Mesenchymal stem cell (in vitro differentiated cells and primary cell): ENCODE measurements at regions not wholly inside any gene's neighbourhood (a gene's known extent, or its start where the extent isn't known, plus 50 kb on each side); places are given as distances from the start of the nearest gene placed in this dataset.

Experiments used
- DNase-seq: peaks from one replicate; pipeline ENCODE4 v3.0.0-alpha.2; 2013
- H2AFZ ChIP-seq: one replicate; pipeline ENCODE4 v1.6.1; 2013; ENCODE audit warnings: low read depth, mild to moderate bottlenecking, control low read depth, inconsistent platforms, low read length, moderate library complexity
- H2AK5ac ChIP-seq: 2 replicates; pipeline ENCODE4 v1.6.1; 2013; ENCODE audit warnings: low read length, moderate library complexity, mild to moderate bottlenecking, inconsistent platforms; ENCODE audit not compliant: severe bottlenecking
- H2BK120ac ChIP-seq: one replicate; pipeline ENCODE4 v1.6.1; 2013; ENCODE audit warnings: low read depth, mild to moderate bottlenecking, inconsistent platforms, low read length, moderate library complexity
- H2BK12ac ChIP-seq, 2 experiments: one replicate each; pipeline ENCODE4 v1.6.1; 2013; ENCODE audit warnings: inconsistent platforms in 2 of 2, low read length in 2 of 2, mild to moderate bottlenecking in 2 of 2, moderate library complexity in 2 of 2, control low read depth in 1 of 2
- H2BK15ac ChIP-seq: one replicate; pipeline ENCODE4 v1.6.1; 2013; ENCODE audit warnings: mild to moderate bottlenecking, low read depth, inconsistent platforms; ENCODE audit not compliant: poor library complexity, severe bottlenecking
- H2BK5ac ChIP-seq: 2 replicates; pipeline ENCODE4 v1.6.1; 2013; ENCODE audit warnings: low read depth, mild to moderate bottlenecking, low read length, control low read depth, inconsistent platforms; ENCODE audit not compliant: poor library complexity, severe bottlenecking
- H3K14ac ChIP-seq, 2 experiments: one replicate each; pipeline ENCODE4 v1.6.1; 2013; ENCODE audit warnings: inconsistent platforms in 2 of 2, low read length in 2 of 2, control low read depth in 1 of 2, mild to moderate bottlenecking in 1 of 2, moderate library complexity in 1 of 2
- H3K18ac ChIP-seq, 2 experiments: one replicate each; pipeline ENCODE4 v1.6.1; 2013; ENCODE audit warnings: inconsistent platforms in 2 of 2, low read length in 2 of 2, control low read depth in 1 of 2, low read depth in 1 of 2, mild to moderate bottlenecking in 1 of 2
- H3K23ac ChIP-seq, 2 experiments: one replicate each; pipeline ENCODE4 v1.6.1; 2013; ENCODE audit warnings: inconsistent platforms in 2 of 2, low read length in 2 of 2, mild to moderate bottlenecking in 2 of 2, moderate library complexity in 2 of 2, control low read depth in 1 of 2
- H3K27ac ChIP-seq: 2 replicates; pipeline ENCODE4 v1.5.1; 2013; ENCODE audit warnings: mild to moderate bottlenecking, moderate library complexity, low read length, control low read depth, inconsistent platforms; ENCODE audit not compliant: poor library complexity, severe bottlenecking
- H3K27me3 ChIP-seq, 2 experiments: 2 replicates each; pipeline versions ENCODE4 v1.6.1 to v1.7.0; 2013; ENCODE audit warnings: low read length in 2 of 2, mild to moderate bottlenecking in 2 of 2, moderate library complexity in 2 of 2, control low read depth in 1 of 2, inconsistent platforms in 1 of 2; ENCODE audit not compliant: control insufficient read depth in 1 of 2, insufficient read depth in 1 of 2
- H3K36me3 ChIP-seq, 2 experiments: 2 replicates each; pipeline versions ENCODE4 v1.6.1 to v1.7.0; 2013; ENCODE audit warnings: low read length in 2 of 2, control low read depth in 1 of 2, inconsistent platforms in 1 of 2, low read depth in 1 of 2, mild to moderate bottlenecking in 1 of 2; ENCODE audit not compliant: insufficient read depth in 2 of 2, control insufficient read depth in 1 of 2
- H3K4ac ChIP-seq, 2 experiments: one replicate each; pipeline ENCODE4 v1.6.1; 2013; ENCODE audit warnings: inconsistent platforms in 2 of 2, low read length in 2 of 2, mild to moderate bottlenecking in 2 of 2, moderate library complexity in 2 of 2, control low read depth in 1 of 2, low read depth in 1 of 2
- H3K4me1 ChIP-seq: 2 replicates; pipeline ENCODE4 v1.6.1; 2013; ENCODE audit warnings: low read depth, low read length, control low read depth; ENCODE audit not compliant: control insufficient read depth, insufficient read depth
- H3K4me2 ChIP-seq: 2 replicates; pipeline ENCODE4 v1.6.1; 2013; ENCODE audit warnings: low read length, mild to moderate bottlenecking, inconsistent platforms; ENCODE audit not compliant: poor library complexity, severe bottlenecking
- H3K4me3 ChIP-seq, 2 experiments: 2 replicates each; pipeline versions ENCODE4 v1.5.1 to v1.7.0; 2013; ENCODE audit warnings: low read length in 2 of 2, mild to moderate bottlenecking in 2 of 2, control low read depth in 1 of 2, low read depth in 1 of 2; ENCODE audit not compliant: insufficient read depth in 1 of 2
- H3K79me1 ChIP-seq: replicated peaks from 2 replicates; pipeline ENCODE4 v1.6.1; 2013; ENCODE audit warnings: mild to moderate bottlenecking, control low read depth, low read length, inconsistent platforms; ENCODE audit not compliant: poor library complexity, severe bottlenecking
- H3K9ac ChIP-seq: 2 replicates; pipeline ENCODE4 v1.7.0; 2013; ENCODE audit warnings: mild to moderate bottlenecking, low read length, moderate library complexity
- H3K9me3 ChIP-seq: 2 replicates; pipeline ENCODE4 v1.7.0; 2013; ENCODE audit warnings: mild to moderate bottlenecking, low read length; ENCODE audit not compliant: control insufficient read depth
- H4K8ac ChIP-seq: one replicate; pipeline ENCODE4 v1.6.1; 2013; ENCODE audit warnings: inconsistent platforms, mild to moderate bottlenecking, low read length, moderate library complexity
- H4K91ac ChIP-seq: one replicate; pipeline ENCODE4 v1.6.1; 2013; ENCODE audit warnings: mild to moderate bottlenecking, low read length, inconsistent platforms
- WGBS: methylation state at CpG from one replicate; pipeline ENCODE4 v1.1.7; 2013; ENCODE audit warnings: mixed read lengths; 5-methylcytosine and 5-hydroxymethylcytosine counted together

- H2AFZ ChIP-seq = no peak overlapping the region
- no peaks in the 10 kb centered on the region for H3K4me1 ChIP-seq
- H3K18ac ChIP-seq = no peak overlapping the region
- H3K9ac ChIP-seq = no peak overlapping the region
- H2BK120ac ChIP-seq = no peak overlapping the region
- no peaks in the 10 kb centered on the region for H3K27me3 ChIP-seq
- H3K23ac ChIP-seq = no peak overlapping the region
- no peak overlapping the region for H2BK15ac ChIP-seq
- H3K27ac ChIP-seq = no peak overlapping the region
- H4K8ac ChIP-seq = no peak overlapping the region
- H3K9me3 ChIP-seq = no peaks in the 10 kb centered on the region
- no peak overlapping the region for H2AK5ac ChIP-seq
- no peak overlapping the region for H3K4ac ChIP-seq
- no peaks in the 10 kb centered on the region for H3K36me3 ChIP-seq
- no peak overlapping the region for H4K91ac ChIP-seq
- H2BK5ac ChIP-seq = no peak overlapping the region
- no peak overlapping the region for H3K14ac ChIP-seq
- H3K4me2 ChIP-seq = no peak overlapping the region
- DNase-seq = no peak
- no peak overlapping the region for H3K4me3 ChIP-seq
- no peak overlapping the region for H2BK12ac ChIP-seq
- no peaks in the 10 kb centered on the region for H3K79me1 ChIP-seq
Observed at GRCh38 chr3:67200618-67201017, 202.5 kb downstream of the KBTBD8 start.

GRCh38 chr3:67201026-67201425 is 202.9 kb downstream of the KBTBD8 start:
- no peaks in the 10 kb centered on the region for H3K79me1 ChIP-seq
- 86% methylated on average over 1 of the region's 2 CpGs for WGBS
- no peak overlapping the region for H2AK5ac ChIP-seq
- no peak overlapping the region for H3K4me2 ChIP-seq
- no peak for DNase-seq
- H3K4me3 ChIP-seq = no peak overlapping the region
- no peak overlapping the region for H3K14ac ChIP-seq
- no peak overlapping the region for H3K18ac ChIP-seq
- H2BK5ac ChIP-seq = no peak overlapping the region
- H3K9me3 ChIP-seq = no peaks in the 10 kb centered on the region
- no peak overlapping the region for H2BK15ac ChIP-seq
- H2BK120ac ChIP-seq = no peak overlapping the region
- H2BK12ac ChIP-seq = no peak overlapping the region
- no peak overlapping the region for H3K23ac ChIP-seq
- H3K27me3 ChIP-seq = no peaks in the 10 kb centered on the region
- no peak overlapping the region for H3K4ac ChIP-seq
- H2AFZ ChIP-seq = no peak overlapping the region
- H4K8ac ChIP-seq = no peak overlapping the region
- H3K9ac ChIP-seq = no peak overlapping the region
- H3K27ac ChIP-seq = no peak overlapping the region
- no peak overlapping the region for H4K91ac ChIP-seq
- no peaks in the 10 kb centered on the region for H3K4me1 ChIP-seq
- H3K36me3 ChIP-seq = no peaks in the 10 kb centered on the region

- Histone ChIP-seq H3K14ac (no peak overlapping the region), H3K4me3 (no peak overlapping the region), H3K9ac (no peak overlapping the region), H3K4ac (no peak overlapping the region), H3K27me3 (no peaks in the 10 kb centered on the region), H2BK15ac (no peak overlapping the region), H3K23ac (no peak overlapping the region), H3K4me2 (no peak overlapping the region), H3K36me3 (no peaks in the 10 kb centered on the region), H3K4me1 (no peaks in the 10 kb centered on the region), H3K18ac (no peak overlapping the region), H2BK5ac (no peak overlapping the region), H2BK12ac (no peak overlapping the region), H2AK5ac (no peak overlapping the region), H3K27ac (no peak overlapping the region), H2AFZ (no peak overlapping the region), H3K79me1 (no peaks in the 10 kb centered on the region), H2BK120ac (no peak overlapping the region), H3K9me3 (no peaks in the 10 kb centered on the region), H4K8ac (no peak overlapping the region), H4K91ac (no peak overlapping the region)
- no peak for DNase-seq
- WGBS = 92% methylated on average over 2 of the region's 3 CpGs
Observed at GRCh38 chr3:67202053-67202452, 203.9 kb downstream of the KBTBD8 start.

GRCh38 chr3:67204951-67205350 is 206.8 kb downstream of the KBTBD8 start:
- Histone ChIP-seq H4K91ac (no peak overlapping the region), H3K27me3 (no peaks in the 10 kb centered on the region), H3K18ac (no peak overlapping the region), H3K4me2 (no peak overlapping the region), H2BK12ac (no peak overlapping the region), H3K4me3 (no peak overlapping the region), H3K14ac (no peak overlapping the region), H2AK5ac (no peak overlapping the region), H3K27ac (no peak overlapping the region), H3K79me1 (no peaks in the 10 kb centered on the region), H4K8ac (no peak overlapping the region), H2BK15ac (no peak overlapping the region), H2BK120ac (no peak overlapping the region), H3K23ac (no peak overlapping the region), H2BK5ac (no peak overlapping the region), H3K36me3 (no peaks in the 10 kb centered on the region), H3K9ac (no peak overlapping the region), H2AFZ (no peak overlapping the region), H3K4me1 (no peaks in the 10 kb centered on the region), H3K9me3 (no peaks in the 10 kb centered on the region), H3K4ac (no peak overlapping the region)
- no peak for DNase-seq
- WGBS = 66% methylated on average over 4 of the region's 4 CpGs
